Jurkat, Clone E6-1 (cell line): ENCODE measurements at regions not wholly inside any gene's neighbourhood (a gene's known extent, or its start where the extent isn't known, plus 50 kb on each side); places are given as distances from the start of the nearest gene placed in this dataset.

Source experiments
- DNase-seq: peaks from one replicate; pipeline ENCODE4 v3.0.0-alpha.2; 2011; ENCODE audit warnings: low read depth, low spot score
- H3K4me3 ChIP-seq: 2 replicates; pipeline ENCODE4 v1.5.1; 2011; ENCODE audit warnings: mild to moderate bottlenecking, low read length, control low read depth, moderate library complexity

DNA sequence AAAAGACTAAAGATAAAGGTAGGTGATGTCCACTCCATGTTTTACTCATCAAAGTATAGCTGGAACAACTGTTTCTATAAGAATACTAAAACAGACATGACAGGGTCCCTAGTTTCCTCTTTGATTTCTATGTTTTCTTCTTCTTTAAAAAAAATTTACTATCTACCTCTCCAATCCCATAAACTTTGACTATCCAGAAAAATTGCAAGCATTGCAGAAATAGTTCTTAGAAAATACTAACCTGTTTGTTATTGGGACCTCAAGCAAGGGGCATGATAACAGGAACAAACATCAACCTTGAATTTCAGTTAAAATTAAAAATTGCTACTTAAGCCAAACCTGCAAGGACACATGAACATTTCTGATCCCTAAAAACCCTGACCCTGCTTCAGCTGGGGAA lies 1226.5 kb downstream of the C4orf33 start:
- H3K4me3 ChIP-seq = no peak overlapping the region
- no peak for DNase-seq

DNA sequence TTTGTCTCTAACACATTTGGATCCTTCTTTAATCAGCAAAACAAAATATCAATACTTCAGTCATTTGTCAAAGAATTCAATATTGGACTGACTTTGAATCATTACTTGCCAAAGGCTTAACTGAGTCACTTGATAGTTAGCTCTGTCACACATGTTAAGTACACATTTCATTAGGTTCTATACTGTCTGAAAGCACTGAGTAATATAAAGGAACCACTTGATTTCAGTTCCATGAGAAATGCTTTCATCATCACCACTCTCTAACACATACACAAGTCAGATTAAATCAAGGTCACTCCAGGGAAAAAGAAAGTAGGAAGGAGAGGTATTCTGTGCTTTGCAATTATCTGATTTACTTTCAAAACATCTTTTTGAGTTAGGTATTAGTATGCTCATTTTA lies 1233.1 kb downstream of the C4orf33 start:
- H3K4me3 ChIP-seq = no peak overlapping the region
- DNase-seq = no peak

DNA sequence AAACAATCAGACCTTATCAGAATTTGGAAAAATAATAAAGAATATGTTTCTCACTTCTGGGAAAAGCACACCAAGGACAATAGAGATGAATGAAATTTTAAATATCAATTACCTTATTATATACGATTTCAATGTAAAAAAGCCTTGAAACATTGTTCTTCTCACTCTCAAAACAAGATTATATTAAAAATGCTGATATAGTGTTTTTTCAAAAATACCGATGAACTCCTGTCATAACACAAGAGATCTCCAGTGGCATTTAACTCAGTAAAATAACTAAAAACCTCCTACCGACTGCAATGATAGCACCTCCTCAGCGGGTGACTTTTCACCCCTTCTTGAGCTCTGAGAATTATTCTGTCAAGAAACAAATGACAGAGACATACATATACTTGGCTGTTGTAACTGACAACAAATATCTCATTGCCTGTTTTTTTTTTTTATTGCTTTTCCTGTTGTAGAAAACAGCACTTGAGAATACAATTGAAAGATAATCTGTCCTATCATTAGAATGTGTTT lies 1237.3 kb downstream of the C4orf33 start:
- H3K4me3 ChIP-seq = no peak overlapping the region
- DNase-seq = no peak

DNA sequence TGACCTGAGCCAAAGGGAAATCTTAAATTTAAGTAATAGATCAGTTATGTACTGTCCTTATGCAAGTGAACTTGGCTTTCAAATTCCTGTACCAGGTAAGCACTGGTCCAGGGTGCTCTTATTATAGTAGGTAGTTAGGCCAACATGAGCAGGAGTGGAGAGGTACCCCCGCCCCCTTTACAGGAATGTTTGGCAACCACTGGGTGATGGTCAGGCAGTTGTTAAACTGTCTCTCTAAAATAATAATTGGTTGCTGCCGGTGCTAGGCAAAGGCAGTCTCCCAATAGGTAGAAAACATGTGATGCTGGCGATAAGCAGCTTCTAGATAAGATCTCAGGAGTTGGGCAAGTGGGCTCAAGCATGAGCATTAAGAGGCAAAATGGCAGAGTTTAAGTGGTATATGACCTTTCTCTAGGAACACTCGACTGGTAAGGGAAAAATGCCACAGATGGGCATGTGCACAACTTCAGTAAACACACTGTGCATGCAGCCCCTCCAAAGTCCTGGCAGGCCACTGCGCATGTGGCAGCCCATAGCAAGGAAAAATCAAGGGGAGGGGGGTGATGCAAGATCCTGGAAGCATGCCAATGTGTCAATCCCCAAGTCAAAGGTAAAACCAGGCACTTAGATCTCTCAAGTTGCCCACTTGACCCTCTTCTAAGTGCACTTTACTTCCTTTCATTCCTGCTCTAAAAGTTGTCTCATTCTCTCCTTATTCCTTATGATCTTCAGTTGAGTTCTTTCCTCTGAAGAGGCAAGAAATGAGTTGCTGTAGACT lies 1239.7 kb downstream of the C4orf33 start:
- H3K4me3 ChIP-seq = no peak overlapping the region
- DNase-seq = no peak

DNA sequence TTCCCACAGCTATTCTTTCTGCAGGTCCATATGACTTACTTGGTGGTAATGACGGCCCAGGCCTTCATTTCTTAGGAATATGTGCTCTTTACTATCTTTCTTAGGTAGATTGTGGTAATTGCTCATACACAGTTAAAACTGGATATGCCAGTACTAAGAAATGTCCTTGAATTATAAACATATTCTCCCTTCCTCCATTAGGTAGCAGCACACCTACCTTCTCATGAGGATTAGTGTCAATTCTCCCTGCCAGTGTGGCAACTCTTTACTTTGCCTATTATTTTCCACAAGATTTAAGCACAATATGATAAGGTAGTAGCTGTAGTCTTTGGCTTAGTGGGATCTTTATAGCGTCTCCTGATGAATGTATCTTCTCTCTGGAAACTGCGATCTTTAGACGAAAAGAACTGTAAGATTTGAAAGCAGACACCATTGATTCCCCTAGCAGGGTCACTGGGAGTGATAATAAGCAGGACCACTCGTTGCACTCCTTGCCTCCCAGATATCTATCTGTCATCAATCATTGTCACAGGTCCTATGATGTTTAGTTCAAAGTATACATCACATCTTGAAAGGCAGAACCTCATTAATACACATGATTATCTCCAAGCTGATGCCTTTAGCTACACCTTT lies 1240.7 kb downstream of the C4orf33 start:
- no peak overlapping the region for H3K4me3 ChIP-seq
- peak; percentile 37 for DNase-seq

DNA sequence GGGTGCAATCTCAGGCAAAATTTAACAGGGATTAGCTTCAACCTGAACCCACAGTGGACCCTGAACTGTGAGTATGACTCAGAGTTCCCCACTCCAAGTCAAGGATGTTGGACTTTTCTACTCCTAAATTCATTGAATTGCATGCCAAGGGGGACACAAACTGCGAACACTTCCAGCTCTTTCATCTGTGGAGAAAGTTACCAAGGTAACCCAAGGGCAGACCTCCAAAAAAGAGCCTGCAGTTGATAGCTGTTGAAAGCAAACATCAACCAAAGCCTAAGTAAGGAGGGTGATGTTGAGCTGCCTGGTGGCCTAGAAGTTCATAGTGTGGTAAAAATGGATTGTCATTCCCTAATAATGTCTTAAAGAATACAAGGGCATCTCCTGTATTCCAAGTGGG lies 1242.9 kb downstream of the C4orf33 start:
- DNase-seq = no peak
- H3K4me3 ChIP-seq = no peak overlapping the region

DNA sequence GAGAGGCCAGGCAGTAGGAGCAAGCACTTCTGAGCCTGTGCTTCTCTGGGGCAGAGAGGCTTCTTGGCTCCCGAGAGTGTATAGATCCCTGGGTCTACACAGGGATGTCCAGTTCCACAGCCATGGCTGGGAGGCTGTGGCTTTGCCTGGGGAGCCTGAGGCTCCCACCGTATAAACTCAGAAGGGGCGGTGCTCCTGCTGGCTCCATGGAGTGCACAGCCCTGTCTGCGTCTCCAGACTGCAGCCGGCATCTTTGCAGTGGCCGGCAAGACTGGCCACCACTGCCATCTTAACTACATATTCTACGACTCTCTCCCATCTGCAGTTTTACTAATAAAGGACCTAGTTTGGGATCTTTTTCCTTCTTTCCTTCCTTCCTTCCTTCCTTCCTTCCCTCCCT lies 1253.8 kb downstream of the C4orf33 start:
- no peak for DNase-seq
- no peak overlapping the region for H3K4me3 ChIP-seq

DNA sequence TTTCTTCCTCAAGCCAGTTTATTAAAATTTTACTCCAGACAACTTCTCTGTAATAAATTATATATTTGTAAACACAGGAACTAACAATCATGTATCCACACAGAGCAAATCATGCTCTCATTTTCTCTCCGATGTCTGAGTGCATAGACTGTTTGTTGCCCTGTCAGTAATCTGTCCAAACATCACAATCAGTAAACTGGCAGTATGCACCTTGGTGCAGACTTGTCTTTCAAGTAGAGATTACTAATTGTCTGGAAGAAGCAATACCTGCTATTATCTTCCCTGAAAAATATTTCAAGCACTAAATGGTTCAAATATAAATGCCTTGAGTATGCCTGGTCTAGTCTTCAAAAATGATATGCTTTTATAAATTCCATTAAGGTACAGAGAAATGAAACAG lies 1260.9 kb downstream of the C4orf33 start:
- H3K4me3 ChIP-seq = no peak overlapping the region
- DNase-seq = no peak

DNA sequence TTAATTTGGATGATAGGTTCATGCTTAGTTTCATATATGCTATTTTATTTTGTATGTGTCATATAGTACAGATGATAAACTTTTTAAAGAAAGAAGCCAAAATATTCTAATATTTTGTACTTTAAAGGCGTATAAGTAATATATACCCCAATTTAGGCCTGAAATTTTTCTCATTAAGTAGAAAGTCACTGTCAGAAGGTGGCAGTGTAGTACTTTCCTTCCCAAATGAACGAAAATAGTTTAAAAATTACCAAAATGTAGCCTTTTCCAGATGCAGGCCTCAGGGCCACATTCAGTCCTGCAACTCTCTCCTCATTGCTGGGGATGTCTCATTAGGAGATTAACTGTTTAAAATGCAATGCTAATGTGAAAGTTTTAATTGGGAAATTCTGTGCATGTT lies 1263.6 kb downstream of the C4orf33 start:
- H3K4me3 ChIP-seq = no peak overlapping the region
- no peak for DNase-seq

DNA sequence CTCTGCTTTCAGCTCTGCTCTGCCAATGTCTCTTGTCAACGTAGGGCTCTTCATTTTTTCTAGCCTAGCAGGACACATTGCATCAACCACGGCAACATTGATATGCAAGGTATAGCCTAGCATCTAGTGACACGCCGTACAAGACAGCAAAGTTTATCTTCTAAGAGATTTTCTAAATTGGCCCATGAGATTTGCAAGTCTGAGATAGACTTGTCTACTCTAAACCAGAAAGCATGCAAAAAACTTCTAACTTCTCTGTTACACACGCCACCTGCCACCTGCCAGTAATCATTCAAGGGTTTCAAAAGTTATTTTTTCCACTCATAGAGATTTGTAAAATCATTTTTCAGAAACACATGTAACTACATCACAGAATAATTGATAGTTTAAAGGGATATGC lies 1265.7 kb downstream of the C4orf33 start:
- DNase-seq = no peak
- H3K4me3 ChIP-seq = no peak overlapping the region

DNA sequence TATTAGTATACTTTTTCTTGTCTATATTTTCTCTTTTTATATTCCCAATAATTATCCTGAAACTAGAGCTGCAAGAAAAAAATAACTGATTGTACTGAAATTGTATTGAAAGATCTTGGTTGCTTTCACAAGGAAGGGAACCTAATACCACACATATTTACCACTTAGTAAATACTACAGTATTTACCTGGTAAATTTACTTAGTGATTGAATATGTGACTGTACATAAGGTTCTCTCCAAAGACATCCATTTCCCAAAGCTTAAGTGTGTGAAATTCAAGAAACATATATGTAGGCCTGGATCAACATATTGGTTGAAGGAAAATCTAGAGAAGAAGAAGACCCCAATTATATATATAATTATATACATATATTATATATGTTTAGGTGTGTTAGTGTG lies 1272.7 kb downstream of the C4orf33 start:
- no peak for DNase-seq
- no peak overlapping the region for H3K4me3 ChIP-seq

DNA sequence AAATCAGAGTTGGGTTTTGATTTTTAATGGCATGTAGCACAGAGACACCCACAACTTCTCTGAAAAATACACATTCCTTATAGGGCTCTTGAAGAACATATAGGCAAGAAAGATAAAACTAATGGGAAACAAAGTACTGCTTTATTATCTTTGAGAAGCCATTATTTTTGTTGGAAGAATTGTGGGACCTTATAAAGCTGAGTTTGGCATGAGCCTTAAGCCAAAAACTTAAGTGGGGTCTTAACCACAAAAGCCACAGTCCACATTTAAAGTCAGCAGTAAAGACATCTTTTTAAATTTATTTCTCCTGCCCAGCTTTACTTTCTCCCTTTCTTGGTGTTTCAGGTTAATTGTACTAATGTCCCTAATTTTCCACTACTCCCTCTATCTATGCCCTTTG lies 1297.3 kb downstream of the C4orf33 start:
- H3K4me3 ChIP-seq = no peak overlapping the region
- no peak for DNase-seq

DNA sequence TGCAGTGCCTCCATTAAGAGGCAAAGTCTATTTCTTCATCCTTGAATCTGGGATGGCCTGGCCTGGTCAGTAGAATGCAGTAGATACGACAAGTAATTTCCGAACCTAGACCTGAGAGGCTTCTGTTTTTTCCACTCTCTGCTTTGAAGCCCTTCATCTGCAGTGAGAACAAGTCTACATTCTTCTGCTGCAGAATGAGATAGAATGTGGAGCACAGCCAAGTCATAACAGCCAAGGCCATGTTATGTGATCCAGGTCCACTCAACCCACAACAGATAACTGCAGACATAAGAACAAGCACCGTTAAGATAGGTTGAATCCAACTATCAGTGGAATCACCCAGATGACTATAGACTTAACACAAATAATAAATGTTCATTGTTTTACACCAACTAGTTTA lies 1297.7 kb downstream of the C4orf33 start:
- no peak overlapping the region for H3K4me3 ChIP-seq
- DNase-seq = no peak

DNA sequence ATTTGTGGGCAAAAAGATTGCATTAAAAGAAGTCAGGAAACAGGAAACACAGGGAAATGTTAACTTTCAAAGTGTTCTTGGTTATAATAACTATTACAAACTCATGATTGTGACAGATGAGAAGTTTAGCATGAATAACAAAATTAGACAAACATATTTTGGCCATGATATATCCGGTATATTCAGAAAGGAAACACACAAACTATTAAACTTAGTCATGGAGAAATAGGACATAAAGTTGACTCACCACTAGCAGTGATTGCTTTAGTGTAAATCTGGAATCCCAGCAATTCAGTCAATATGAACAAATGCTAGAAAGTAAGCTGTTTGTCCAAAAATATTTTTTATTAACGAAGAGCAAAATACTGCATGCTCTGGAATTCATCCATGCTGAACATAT lies 1299.9 kb downstream of the C4orf33 start:
- DNase-seq = no peak
- H3K4me3 ChIP-seq = no peak overlapping the region

DNA sequence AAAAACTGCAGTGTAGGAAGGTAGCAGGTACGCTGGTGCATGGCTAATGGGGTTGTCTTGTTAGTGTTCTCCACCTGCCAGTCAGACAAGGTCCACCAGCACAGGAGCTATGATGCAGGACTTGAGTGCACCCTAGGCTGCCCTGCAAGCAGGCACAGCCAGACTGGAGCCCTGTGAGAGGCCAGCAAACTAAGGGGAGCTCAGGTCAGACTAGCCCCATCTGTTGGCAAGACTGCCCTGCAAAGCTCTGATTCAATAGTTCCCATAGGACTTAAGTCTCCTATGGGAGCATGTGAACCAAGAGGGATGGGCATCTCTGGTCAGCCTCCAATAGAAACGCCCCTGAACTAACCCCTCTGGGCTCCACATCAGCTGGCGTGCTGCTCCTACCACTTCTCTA lies 1307.3 kb downstream of the C4orf33 start:
- no peak overlapping the region for H3K4me3 ChIP-seq
- no peak for DNase-seq

DNA sequence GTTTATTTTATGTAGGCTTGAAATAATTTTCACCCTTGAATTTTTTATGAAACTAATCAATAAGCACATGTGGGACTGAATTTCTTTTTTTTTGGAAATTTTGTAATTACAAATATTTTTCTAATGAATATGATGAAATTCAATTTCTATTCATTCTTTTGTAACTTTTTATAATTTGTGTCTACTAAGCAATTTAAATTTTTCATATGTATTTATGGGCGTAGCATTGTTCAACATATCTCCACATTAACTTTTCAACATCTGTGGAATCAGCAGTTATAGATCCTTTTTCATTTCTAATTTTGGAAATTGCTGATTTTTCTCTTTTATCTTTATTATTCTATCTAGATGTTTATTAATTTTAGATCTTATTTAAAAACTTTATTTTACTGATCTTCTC lies 1320.3 kb downstream of the C4orf33 start:
- DNase-seq = no peak
- H3K4me3 ChIP-seq = no peak overlapping the region

DNA sequence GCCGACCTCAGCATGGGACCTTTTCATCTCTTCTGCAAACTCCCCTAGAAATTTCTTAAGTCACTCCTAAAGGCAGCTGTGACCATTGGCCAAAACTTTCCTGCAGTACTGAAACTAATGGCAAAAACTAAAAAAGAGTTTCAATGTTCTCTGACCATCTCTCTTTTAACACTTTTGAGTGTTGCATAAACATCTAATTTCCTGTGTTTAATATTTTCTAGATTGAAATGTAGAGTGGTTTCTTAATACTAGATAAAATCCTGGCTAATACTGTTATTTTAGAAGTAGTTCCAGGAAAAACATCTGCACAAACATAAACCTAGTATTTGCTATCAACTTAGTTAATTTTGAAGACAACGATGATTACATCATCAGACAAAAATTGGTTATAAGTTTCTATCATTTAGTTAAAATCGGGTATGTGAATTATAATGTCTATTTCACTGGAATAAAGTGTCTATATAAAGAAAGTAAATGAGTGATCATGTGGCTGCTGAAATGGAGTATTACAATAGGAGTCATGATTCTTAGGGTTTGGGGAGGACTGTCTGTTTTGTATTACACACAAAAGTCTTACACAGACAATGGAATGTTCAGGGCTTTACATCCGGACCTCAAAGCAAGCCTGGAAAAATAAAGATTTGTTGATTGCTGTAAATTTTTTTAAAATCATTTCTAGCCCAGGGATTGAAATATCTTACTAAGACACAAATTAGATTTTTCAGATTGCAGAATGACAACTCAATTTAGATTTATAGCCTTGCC lies 1323.4 kb downstream of the C4orf33 start:
- DNase-seq = no peak
- no peak overlapping the region for H3K4me3 ChIP-seq

DNA sequence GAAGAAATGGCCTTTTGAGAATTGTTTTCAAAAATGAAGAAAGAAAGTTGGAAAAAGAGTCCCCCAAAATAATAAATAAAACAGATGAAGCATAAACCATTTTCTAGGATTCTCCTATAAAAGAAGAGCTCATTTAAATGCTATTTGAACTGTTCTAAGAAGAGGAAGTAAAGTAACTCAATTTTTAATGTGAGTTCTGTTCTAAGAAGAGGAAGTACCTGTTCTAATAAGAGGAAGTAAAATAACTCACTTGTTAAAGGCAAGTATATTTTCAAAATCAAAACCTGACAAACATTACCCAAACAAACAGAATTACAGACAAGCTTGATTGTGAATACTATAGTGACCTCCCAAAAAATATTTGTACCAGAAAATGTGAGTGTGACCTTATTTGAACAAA lies 1326.3 kb downstream of the C4orf33 start:
- no peak for DNase-seq
- no peak overlapping the region for H3K4me3 ChIP-seq

DNA sequence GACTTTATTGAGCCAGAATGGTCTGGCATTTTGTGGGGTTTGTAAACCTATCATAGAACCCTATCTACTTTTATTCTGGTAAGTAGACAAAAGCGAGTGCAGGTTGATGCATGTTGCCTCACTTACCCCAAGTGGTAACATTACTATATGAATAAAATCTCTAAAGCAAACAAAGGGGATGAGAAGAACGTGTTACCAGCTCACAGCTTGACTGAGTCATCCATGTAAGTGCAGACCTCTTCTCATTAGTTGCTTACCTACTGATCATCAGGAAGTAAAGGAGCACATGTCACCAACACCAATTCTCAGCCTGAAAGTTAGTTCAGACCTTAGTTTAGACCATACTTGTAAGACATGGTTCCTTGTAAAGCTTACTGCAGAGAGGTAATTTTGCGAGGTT lies 1328.3 kb downstream of the C4orf33 start:
- no peak for DNase-seq
- no peak overlapping the region for H3K4me3 ChIP-seq

DNA sequence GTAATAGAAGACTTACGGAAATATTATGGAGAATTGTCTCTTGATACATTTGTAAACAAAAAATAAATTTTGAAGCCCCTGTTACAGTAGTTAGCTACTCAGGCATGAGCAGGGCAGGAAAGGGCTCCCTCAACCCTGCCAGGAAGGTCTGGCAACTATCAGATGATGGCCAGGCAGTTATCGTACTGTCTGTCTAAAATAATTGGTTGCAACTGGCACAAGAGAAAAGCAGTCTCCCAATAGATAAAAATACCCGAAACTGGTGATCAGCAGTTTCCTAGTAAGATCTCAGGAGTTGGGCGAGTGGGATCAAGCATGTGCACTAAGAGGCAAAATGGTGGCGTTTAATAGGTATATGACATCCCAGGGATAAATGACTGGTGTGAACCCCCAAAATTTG lies 1336.3 kb downstream of the C4orf33 start:
- no peak overlapping the region for H3K4me3 ChIP-seq
- DNase-seq = no peak
